GM21576 (cell line): ENCODE measurements at regions not wholly inside any gene's neighbourhood (a gene's known extent, or its start where the extent isn't known, plus 50 kb on each side); places are given as distances from the start of the nearest gene placed in this dataset.

Experiments
- ATAC-seq: cut with Tn5 transposase; IDR thresholded peaks from one replicate; pipeline ENCODE4 v1.9.1; 2021; ENCODE audit warnings: mild to moderate bottlenecking, moderate library complexity; ENCODE audit not compliant: unreplicated experiment

- ATAC-seq = no peak
Observed at GRCh38 chr3:151935446-151935845, 62.0 kb downstream of the SUCNR1 start.

GRCh38 chr3:151940481-151940880 is 67.0 kb downstream of the SUCNR1 start:
- ATAC-seq = no peak

- no peak for ATAC-seq
Observed at GRCh38 chr3:151943539-151943938, 70.1 kb downstream of the SUCNR1 start.

GRCh38 chr3:151944356-151944755 is 70.9 kb downstream of the SUCNR1 start:
- ATAC-seq = no peak

- no peak for ATAC-seq
Observed at GRCh38 chr3:151946606-151947005, 73.2 kb downstream of the SUCNR1 start.

- no peak for ATAC-seq
Observed at GRCh38 chr3:151949706-151950105, 76.3 kb downstream of the SUCNR1 start.

- no peak for ATAC-seq
Observed at GRCh38 chr3:151955356-151955755, 81.9 kb downstream of the SUCNR1 start.

- no peak for ATAC-seq
Observed at GRCh38 chr3:151960961-151961580, 87.6 kb downstream of the SUCNR1 start.

GRCh38 chr3:151962352-151962751 is 88.9 kb downstream of the SUCNR1 start:
- ATAC-seq = no peak

- ATAC-seq = no peak
Observed at GRCh38 chr3:151962912-151963311, 89.5 kb downstream of the SUCNR1 start.

GRCh38 chr3:151964743-151965142 is 91.3 kb downstream of the SUCNR1 start:
- no peak for ATAC-seq

GRCh38 chr3:151969026-151969642 is 95.7 kb downstream of the SUCNR1 start:
- no peak for ATAC-seq

GRCh38 chr3:151971814-151972579 is 98.6 kb downstream of the SUCNR1 start:
- ATAC-seq = no peak

GRCh38 chr3:151974067-151974466 is 100.6 kb downstream of the SUCNR1 start:
- ATAC-seq = no peak

- ATAC-seq = no peak
Observed at GRCh38 chr3:151976211-151977050, 103.0 kb downstream of the SUCNR1 start.

GRCh38 chr3:151979906-151980305 is 106.5 kb downstream of the SUCNR1 start:
- no peak for ATAC-seq

GRCh38 chr3:151983538-151983937 is 110.1 kb downstream of the SUCNR1 start:
- no peak for ATAC-seq

GRCh38 chr3:151985787-151986430 is 112.5 kb downstream of the SUCNR1 start:
- no peak for ATAC-seq

GRCh38 chr3:151987893-151988292 is 114.5 kb downstream of the SUCNR1 start:
- ATAC-seq = no peak

GRCh38 chr3:151989621-151990020 is 116.2 kb downstream of the SUCNR1 start:
- ATAC-seq = no peak
